Coronary artery (tissue), 2 donors: ENCODE measurements at regions not wholly inside any gene's neighbourhood (a gene's known extent, or its start where the extent isn't known, plus 50 kb on each side); places are given as distances from the start of the nearest gene placed in this dataset.

Experiments
- DNase-seq: peaks from one replicate; pipeline ENCODE4 v3.0.0-alpha.2; 2017; ENCODE audit warnings: low spot score
- H3K27ac ChIP-seq, 2 donors: fragments of 200-600 bp; sonication (generic); one replicate each; pipeline ENCODE4 v1.5.1; 2016 to 2019
- H3K4me3 ChIP-seq: fragments of 200-600 bp; sonication (generic); 2 replicates; pipeline ENCODE4 v1.5.1; 2016; ENCODE audit warnings: mild to moderate bottlenecking, moderate library complexity
- TF ChIP-seq, protein P1 (sequence below): fragments of 200-600 bp; sonication (generic); IDR thresholded peaks from one replicate; pipeline ENCODE4 v1.5.1; 2019; ENCODE audit warnings: antibody characterized with exemption

DNA sequence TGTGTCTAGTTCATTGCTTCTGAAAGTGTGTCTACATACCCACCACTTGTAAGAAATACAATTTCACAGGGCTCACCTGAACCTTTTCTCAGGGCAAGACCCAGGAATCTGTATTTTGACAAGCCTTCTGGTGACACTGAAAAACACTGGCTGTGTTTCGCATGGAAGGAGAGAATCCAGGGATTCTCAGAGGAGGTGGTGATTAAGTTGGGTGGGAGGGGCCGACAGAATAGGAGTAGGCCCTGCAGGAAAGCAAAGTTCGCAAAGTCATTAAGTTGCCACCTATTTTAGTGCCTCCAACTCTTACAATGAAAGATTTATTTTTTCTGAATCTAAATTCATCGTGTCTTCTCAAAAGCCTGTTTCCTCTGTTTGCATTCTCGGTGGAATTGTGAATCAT, 186.8 kb downstream of the FAT3 start:
- Histone ChIP-seq H3K4me3 (no peak overlapping the region), H3K27ac (no peak overlapping the region)
- TF ChIP-seq, protein P1, sequence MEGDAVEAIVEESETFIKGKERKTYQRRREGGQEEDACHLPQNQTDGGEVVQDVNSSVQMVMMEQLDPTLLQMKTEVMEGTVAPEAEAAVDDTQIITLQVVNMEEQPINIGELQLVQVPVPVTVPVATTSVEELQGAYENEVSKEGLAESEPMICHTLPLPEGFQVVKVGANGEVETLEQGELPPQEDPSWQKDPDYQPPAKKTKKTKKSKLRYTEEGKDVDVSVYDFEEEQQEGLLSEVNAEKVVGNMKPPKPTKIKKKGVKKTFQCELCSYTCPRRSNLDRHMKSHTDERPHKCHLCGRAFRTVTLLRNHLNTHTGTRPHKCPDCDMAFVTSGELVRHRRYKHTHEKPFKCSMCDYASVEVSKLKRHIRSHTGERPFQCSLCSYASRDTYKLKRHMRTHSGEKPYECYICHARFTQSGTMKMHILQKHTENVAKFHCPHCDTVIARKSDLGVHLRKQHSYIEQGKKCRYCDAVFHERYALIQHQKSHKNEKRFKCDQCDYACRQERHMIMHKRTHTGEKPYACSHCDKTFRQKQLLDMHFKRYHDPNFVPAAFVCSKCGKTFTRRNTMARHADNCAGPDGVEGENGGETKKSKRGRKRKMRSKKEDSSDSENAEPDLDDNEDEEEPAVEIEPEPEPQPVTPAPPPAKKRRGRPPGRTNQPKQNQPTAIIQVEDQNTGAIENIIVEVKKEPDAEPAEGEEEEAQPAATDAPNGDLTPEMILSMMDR: no peak
- no peak for DNase-seq

DNA sequence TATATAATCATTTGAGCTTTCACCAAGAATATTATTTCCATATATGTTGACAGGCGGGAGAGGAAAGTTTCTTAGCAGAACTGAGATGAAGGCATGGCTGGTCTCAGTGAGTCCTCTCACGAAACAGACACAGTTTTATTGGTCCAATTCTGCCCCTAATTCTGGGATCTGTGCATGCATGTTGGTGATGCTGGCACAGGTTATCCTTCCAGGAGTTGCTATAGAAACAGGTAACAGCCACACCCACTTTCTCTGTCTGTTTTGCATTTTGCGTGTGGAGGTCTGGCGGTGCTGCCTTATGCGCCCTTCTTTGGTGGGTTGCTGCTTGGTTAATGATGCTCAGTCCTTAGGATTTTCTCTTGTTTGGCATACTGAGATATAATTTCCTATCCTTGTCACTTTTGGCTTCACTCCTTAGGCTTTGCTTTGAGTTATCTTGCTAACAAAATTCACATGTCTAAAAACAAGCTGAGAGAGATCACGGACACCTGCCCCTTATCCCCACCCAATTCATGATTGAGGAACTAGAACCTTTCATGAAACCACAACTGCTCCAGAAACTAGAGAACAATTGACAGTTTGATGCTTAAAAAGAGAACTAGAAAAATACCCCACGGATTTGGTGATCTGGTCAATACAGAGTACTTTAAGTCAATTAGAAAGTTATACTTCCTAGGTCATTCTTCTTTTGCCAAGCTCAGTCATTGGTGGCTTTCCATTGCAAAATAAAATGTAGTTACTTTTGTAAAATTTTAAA, 189.3 kb downstream of the FAT3 start:
- H3K4me3 ChIP-seq: no peak overlapping the region
- TF ChIP-seq, protein P1: no peak

DNA sequence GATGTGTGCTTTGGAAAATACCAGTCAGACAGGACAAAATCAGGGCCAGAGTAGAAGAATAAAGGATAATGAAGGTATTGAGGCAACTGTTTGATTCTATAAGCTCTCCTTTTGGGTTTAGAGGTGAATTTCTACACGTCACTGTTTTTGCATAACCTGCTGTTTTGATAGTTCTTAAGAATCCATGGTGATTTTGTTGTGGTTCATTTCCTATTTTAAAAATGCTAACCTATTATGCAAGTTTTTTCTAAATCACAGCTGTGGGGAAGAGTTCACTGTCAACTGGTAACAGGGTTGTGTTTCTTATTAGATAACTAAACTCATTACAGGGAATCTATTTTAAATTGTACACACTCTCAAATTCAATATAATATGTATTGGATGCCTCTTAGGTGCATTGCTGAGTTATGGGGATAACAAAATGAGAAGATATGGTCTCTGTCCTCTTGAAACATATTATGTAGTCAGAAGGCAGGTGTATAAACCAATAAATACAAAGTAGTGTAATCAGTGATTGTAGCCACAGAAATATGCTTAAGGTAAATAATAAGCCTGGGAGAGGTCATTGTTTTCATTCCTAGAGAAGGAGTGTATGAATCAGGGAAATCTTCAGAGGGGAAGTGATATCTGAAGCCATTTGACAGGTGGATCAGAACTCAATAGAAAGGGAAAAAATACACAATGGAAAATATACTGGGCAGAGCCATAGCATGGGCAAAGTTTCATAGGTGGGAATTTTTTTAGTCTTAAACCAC, 192.5 kb downstream of the FAT3 start:
- H3K4me3 ChIP-seq: no peak overlapping the region
- H3K27ac ChIP-seq: no peak overlapping the region
- TF ChIP-seq, protein P1: no peak
- DNase-seq: no peak

More for the DNA sequence above, 189.3 kb downstream of the FAT3 start:
- DNase-seq: no peak
- H3K27ac ChIP-seq: no peak overlapping the region

DNA sequence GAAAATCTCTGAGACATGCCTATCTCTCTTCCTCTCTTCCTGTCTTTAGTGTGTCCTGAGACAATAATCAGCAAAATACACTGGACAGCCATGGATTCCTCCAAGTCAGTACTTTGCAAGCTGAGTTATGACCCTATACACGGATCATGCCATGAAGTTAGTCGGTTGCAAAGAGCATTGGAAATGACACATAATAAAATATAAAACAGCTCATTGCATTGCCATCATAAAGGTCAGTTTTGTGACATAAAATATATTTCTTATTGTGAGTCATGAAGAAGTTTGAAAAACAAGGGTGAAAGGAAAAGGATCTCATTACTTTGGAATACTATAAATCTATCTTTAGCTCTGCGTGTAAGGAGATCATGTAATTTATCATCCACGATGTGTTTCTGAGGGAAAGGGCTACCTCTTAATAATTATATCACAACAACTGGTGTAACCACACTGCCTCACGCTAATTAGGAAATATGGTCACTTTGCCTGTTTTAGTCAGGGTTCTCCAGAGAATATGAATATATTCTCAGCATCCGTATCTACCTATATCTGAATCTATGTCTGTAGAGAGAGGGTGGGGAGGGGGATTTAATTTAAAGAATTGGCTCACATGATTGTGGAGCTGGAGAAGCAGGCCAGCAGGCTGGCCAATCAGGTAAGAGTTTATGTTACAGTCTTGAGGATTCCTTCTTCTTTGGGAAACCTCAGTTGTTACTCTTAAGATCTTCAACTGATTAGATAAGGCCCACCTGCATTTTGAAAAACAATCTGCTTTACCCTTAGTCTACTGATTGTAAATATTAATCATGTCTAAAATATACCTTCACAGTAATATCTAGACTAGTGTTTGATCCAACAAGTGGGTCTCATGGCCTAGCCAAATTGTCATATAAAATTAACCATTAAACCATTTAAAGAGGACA, 198.8 kb downstream of the FAT3 start:
- Histone ChIP-seq H3K4me3 (no peak overlapping the region), H3K27ac (no peak overlapping the region)
- TF ChIP-seq, protein P1: no peak
- no peak for DNase-seq

DNA sequence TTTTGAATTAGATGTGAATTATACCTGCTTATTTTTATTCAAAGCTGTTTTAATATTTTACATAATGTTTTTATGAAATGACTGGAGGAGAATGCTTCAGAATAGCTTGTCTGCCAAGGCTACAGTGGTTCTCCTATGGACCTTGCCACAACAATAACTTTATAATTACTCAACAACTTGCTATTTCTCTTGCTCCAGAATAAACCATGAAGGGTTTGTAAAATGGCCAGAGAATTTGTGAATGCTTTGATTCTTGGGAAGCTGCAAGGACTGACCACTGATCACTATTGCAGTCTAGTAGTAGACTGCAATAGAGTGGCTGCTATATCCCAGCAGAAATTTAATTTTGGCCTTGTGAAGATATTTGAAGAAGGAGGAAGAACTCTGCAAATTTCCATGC, 199.7 kb downstream of the FAT3 start:
- TF ChIP-seq, protein P1: no peak
- DNase-seq: no peak
- no peak overlapping the region for H3K27ac ChIP-seq
- no peak overlapping the region for H3K4me3 ChIP-seq

DNA sequence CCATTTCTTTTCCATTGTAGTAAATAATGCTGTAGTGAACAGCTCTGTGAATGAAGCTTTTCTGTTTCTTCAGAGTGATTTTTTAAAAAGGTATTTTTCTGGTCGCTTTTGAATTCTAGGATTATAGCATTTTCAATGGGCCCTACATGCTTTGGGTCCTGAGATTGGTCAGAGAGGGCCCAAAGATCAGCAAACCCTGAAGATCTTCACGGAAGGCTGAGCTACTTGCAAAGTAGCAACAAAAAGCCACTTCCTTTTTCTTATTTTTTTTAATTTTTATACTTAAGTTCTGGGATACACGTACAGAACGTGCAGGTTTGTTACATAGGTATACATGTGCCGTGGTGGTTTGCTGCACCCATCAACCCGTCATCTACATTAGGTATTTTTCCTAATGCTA, 200.5 kb downstream of the FAT3 start:
- TF ChIP-seq, protein P1: no peak
- Histone ChIP-seq H3K27ac (no peak overlapping the region), H3K4me3 (no peak overlapping the region)
- no peak for DNase-seq
